ENCODE measurements at regions not wholly inside any gene's neighbourhood (a gene's known extent, or its start where the extent isn't known, plus 50 kb on each side); places are given as distances from the start of the nearest gene placed in this dataset.

- DNase-seq = no peak
Measured at GRCh38 chr2:76448956-76449355, 738.2 kb upstream of the GCFC2 start.

DNA sequence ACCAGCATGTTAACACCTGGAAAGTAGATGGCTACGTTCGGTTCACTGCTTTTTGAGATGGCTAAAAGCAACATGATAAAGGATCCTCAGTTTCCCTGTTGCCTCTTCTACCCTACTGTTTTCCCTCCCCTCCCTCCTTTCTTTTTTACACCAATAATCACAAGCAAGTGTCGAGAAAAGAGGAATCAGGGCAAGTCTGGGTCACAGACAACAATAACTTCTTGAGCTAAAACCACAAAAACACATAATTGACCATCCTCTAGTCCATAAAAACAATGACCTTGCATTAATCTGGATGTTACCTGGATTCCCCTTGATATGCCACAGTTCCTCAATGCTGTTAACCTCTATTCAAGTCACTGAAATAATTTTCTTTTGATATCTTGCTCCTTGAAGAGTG lies 736.6 kb upstream of the GCFC2 start:
- no peak for DNase-seq

GRCh38 chr2:76446872-76447271 lies 736.2 kb upstream of the GCFC2 start:
- DNase-seq = no peak

GRCh38 chr2:76445880-76446279 lies 735.2 kb upstream of the GCFC2 start:
- DNase-seq = no peak

GRCh38 chr2:76444732-76445131 lies 734.0 kb upstream of the GCFC2 start:
- DNase-seq = no peak

DNA sequence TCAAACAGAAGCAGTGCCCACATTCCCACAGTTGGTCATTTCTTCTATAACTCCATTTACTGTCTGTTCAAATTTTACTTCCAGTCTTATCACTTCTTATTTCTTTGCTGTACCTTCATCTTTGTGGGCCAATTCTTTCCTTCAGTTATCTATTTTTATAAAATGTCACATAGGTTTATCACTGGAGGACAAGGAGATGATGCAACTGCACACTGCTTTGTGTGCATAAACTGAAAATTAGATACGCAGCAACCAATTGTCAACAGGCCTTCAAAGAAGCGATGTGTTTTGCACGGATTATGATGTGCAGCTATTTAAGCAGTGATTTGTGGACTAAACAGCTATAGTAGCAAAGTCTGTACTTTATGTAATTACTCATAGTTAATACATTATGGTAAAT lies 726.8 kb upstream of the GCFC2 start:
- DNase-seq = no peak

- DNase-seq = no peak
Measured at GRCh38 chr2:76429374-76429773, 718.7 kb upstream of the GCFC2 start.

GRCh38 chr2:76427452-76427851 lies 716.7 kb upstream of the GCFC2 start:
- DNase-seq = no peak

DNA sequence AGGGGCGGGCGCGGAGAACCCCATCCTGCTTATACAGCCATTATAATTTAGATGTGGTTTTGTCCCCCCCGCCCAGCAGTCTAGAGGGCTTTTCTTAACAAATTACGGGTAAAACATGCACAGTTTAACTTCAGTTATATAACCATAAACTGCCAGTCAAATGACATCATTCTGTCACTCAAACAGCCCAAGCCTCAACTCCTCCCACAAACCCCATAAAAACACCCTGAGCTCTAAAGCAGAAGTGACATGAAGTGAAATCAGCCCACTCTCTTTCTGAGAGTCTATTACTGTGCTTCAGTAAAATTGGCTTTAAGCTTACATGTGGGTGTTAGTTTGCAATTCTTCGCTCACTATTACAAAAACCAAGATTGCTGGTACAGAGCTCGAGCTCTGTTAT lies 705.1 kb upstream of the GCFC2 start:
- DNase-seq = no peak

DNA sequence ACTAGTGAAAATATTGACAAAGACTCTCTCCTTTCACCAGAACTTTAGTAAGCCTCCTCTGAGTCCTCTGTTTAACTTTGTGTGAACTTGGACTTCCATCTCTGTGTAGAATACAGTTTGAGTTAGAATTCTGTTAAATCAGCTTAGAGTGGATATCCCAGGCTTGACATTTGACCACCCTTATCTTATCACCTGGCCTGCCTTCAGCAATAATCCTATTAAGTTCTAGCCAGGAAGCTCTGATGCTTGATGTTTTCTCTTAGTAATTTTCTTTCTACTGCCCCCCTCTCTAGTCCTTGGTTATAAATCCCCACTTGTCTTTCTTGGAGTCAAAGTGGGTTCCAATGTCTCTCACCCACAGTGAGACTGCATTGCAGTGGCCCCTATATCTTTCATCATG lies 702.7 kb upstream of the GCFC2 start:
- no peak for DNase-seq

GRCh38 chr2:76406134-76406855 lies 695.6 kb upstream of the GCFC2 start:
- no peak for DNase-seq

GRCh38 chr2:76393356-76393755 lies 682.6 kb upstream of the GCFC2 start:
- no peak for DNase-seq

GRCh38 chr2:76391678-76392077 lies 681.0 kb upstream of the GCFC2 start:
- no peak for DNase-seq

- DNase-seq = no peak
Measured at GRCh38 chr2:76387294-76387693, 676.6 kb upstream of the GCFC2 start.

- no peak for DNase-seq
Measured at GRCh38 chr2:76385943-76386342, 675.2 kb upstream of the GCFC2 start.

GRCh38 chr2:76381624-76382023 lies 670.9 kb upstream of the GCFC2 start:
- DNase-seq = no peak

GRCh38 chr2:76378140-76378539 lies 667.4 kb upstream of the GCFC2 start:
- no peak for DNase-seq

DNA sequence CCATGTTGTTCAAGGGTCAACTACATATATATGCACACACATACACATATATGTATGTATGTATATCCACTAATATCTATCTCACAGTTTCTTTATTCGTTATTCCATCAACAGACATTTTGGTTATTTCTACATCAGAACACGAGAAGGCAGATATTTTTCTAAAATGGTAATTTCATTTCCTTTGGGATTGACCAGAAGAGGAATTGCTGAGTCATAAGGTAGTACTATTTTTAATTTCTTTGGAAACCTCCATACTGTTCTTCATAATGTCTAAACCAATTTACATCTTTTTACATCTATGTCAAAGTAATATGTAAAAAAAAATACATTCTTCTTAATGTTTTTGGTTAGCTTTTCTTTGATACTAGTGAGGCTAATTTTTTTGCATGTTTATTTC lies 630.7 kb upstream of the GCFC2 start:
- no peak for DNase-seq

DNA sequence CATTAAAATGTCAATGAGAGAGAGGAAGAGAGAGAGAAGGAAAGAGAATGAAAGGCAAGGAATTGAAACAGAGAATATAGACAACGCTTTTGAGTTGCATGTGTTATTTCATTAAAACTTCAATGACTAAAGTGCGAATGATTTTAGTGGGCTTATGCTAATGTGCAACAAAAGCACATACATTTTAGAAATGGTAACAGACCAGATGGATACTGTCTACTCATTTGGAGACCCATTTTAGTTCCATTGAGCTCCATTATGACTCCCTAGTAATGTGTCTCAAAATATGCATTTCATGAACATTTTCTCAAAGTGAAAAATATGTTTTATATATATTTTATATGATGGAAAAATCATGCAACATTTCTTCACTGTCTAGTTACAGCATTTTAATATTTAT lies 622.2 kb upstream of the GCFC2 start:
- DNase-seq = no peak

DNA sequence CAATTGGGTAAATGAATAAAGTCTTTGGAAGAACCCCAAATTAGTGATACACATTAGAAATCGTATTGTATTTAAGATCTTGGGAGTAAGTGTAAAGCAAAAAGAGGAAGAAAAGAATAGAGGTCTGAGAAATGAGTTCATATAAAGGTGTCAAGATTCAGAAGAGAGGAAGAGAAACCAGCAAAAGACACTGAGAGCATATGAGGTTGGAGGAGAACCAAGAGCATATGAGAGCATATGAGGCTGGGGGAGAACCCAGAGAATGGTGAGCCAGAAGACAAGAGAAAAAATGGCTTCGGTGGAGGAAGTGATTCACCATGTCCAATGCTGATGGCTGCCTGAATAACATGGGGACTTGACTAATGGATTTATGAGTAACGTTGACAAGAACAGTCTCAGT lies 620.1 kb upstream of the GCFC2 start:
- no peak for DNase-seq

GRCh38 chr2:76326636-76327035 lies 615.9 kb upstream of the GCFC2 start:
- DNase-seq = no peak

DNA sequence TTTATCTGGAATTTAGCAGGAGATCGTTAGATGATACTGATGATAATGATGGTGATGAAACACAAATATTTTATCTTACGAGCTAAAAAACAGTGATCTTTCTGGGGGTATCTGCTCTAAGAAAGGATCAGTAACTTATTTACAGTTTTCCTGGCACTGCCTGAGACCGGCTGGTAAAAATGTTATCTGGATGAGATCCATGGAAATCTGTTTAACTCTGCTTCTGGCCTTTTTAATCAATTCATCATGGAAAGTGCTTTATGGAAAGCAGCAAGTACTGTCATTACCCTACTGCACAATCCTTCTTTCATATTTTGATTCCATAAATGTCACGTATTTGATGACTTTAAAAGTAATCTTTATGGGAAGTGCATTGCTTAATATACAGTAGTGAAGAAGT lies 612.7 kb upstream of the GCFC2 start:
- DNase-seq = no peak

- DNase-seq = no peak
Measured at GRCh38 chr2:76320716-76321115, 610.0 kb upstream of the GCFC2 start.

DNA sequence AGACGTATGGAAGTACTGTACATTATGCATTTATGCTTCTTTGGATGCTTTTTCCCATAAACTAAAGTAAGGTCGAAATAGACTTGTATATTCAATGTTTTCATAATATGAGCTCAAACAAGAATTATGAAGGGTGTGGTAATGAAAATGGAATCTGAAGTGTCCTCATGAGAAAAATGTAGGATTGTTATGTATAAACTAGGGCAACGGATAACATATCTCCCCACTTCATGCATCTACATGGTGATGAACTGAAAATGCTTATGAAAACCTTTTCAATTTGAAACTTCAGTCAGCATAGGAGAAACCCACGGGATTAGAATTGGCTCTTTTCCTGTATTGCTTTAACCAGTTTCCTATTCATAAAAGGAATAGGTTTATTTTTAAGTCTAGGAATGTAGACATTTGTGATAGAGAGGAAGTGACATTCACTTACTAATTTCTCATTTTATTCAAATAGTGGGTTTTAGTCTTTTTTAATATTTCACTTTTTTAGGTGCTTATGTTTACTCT lies 608.2 kb upstream of the GCFC2 start:
- no peak for DNase-seq

GRCh38 chr2:76316691-76317090 lies 606.0 kb upstream of the GCFC2 start:
- no peak for DNase-seq
